Hypothalamus (tissue), 51 donors: ENCODE measurements at regions not wholly inside any gene's neighbourhood (a gene's known extent, or its start where the extent isn't known, plus 50 kb on each side); places are given as distances from the start of the nearest gene placed in this dataset.

Experiments used
- DNase-seq, 51 donors: peaks; one replicate each; lab custom pipeline; 2025; lab: John Stamatoyannopoulos, UW

GRCh38 chr2:177314722-177315264 is 50.3 kb upstream of the NFE2L2 start:
- DNase-seq = no peak

- no peak for DNase-seq
These were observed 50.8 kb upstream of the NFE2L2 start for GRCh38 chr2:177315364-177315763.

GRCh38 chr2:177316756-177317155 is 52.2 kb upstream of the NFE2L2 start:
- no peak for DNase-seq

GRCh38 chr2:177317443-177317842 is 52.9 kb upstream of the NFE2L2 start:
- DNase-seq = no peak

GRCh38 chr2:177317857-177318256 is 53.3 kb upstream of the NFE2L2 start:
- no peak for DNase-seq

GRCh38 chr2:177318613-177319012 is 54.1 kb upstream of the NFE2L2 start:
- no peak for DNase-seq

- no peak for DNase-seq
These were observed 56.1 kb upstream of the NFE2L2 start for GRCh38 chr2:177320596-177320995.

- DNase-seq = no peak
These were observed 58.3 kb upstream of the NFE2L2 start for GRCh38 chr2:177322801-177323261.

GRCh38 chr2:177324797-177325196 is 60.3 kb upstream of the NFE2L2 start:
- DNase-seq = no peak

GRCh38 chr2:177325554-177325953 is 61.0 kb upstream of the NFE2L2 start:
- no peak for DNase-seq

- no peak for DNase-seq
These were observed 61.5 kb upstream of the NFE2L2 start for GRCh38 chr2:177326005-177326404.

GRCh38 chr2:177326591-177326990 is 62.1 kb upstream of the NFE2L2 start:
- DNase-seq = no peak

- no peak for DNase-seq
These were observed 62.5 kb upstream of the NFE2L2 start for GRCh38 chr2:177327009-177327408.

- DNase-seq = no peak
These were observed 63.5 kb upstream of the NFE2L2 start for GRCh38 chr2:177328056-177328455.

GRCh38 chr2:177329064-177329463 is 63.5 kb upstream of the AGPS start:
- DNase-seq = no peak

GRCh38 chr2:177331466-177331997 is 61.0 kb upstream of the AGPS start:
- DNase-seq = no peak

- peak in 26 of 51 donors; percentile 1 to 81 (median 17) for DNase-seq
These were observed 60.3 kb upstream of the AGPS start for GRCh38 chr2:177332026-177332991.

GRCh38 chr2:177332992-177333388 is 59.6 kb upstream of the AGPS start:
- DNase-seq = no peak

- DNase-seq = peak in 15 of 51 donors; percentile 4 to 62 (median 28)
These were observed 57.5 kb upstream of the AGPS start for GRCh38 chr2:177334940-177335543.

GRCh38 chr2:177335917-177336450 is 56.6 kb upstream of the AGPS start:
- no peak for DNase-seq

- DNase-seq = no peak
These were observed 54.3 kb upstream of the AGPS start for GRCh38 chr2:177338177-177338721.
